ENCODE measurements at regions not wholly inside any gene's neighbourhood (a gene's known extent, or its start where the extent isn't known, plus 50 kb on each side); places are given as distances from the start of the nearest gene placed in this dataset.
"Not testable (repeated sequence)": the region's sequence is repeated elsewhere in the genome, so short reads cannot be mapped to it uniquely, and the experiment has no call there.

DNA sequence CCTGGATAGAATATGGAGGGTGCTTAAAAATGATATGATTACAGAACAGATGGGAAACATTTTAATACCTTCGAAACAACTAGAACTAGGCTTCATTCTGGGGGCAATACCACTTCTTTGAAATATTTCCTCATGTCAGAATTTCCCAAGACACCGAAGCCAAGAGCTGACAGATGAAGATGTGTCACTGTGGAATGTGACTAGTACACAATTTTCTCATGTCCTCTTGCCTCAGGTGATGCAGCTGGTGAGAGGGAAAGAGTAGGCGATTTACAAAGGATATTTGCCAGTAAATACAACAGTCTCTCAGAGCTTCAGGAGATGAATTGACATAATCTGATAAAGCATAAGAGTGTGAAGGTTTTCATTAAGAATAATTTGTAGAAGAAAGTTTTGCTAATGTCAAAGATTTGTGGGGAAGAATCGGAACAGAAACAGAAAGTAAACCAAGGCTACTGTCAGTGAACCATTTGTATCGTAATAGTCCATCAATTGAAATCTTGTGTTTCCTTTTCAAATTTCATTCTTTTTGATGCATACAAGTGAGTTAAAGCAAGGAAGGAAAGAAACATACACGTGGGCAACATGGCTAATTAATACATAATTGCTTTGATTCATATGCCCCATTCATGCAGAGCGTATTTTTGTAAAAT, 164.7 kb upstream of the CCN2 start:
- no peaks in the 10 kb centered on the region for H3K79me2 ChIP-seq
- DNase-seq (ENCODE audit: low spot score) = no peak
- H3K4me3 ChIP-seq = no peak overlapping the region
- no peaks in the 10 kb centered on the region for H3K9me2 ChIP-seq (replicated peaks; ENCODE audit: insufficient read depth)
- no peak overlapping the region for H3K4me2 ChIP-seq
- no peaks in the 10 kb centered on the region for H3K36me3 ChIP-seq (replicated peaks; ENCODE audit: insufficient read depth, low read depth)
- no peaks in the 10 kb centered on the region for H3K9me3 ChIP-seq (ENCODE audit: low read depth)
- H4K20me1 ChIP-seq (ENCODE audit: insufficient read depth, poor library complexity, severe bottlenecking) = no peaks in the 10 kb centered on the region
- no peaks in the 10 kb centered on the region for H3K4me1 ChIP-seq (ENCODE audit: insufficient read depth)
- H3K27me3 ChIP-seq = no peaks in the 10 kb centered on the region
- 78% methylated on average over 7 of the region's 7 CpGs for WGBS (ENCODE audit: low lambda C conversion rate, missing lambda C conversion rate)
- no peak overlapping the region for H2AFZ ChIP-seq
- no peak overlapping the region for H3K27ac ChIP-seq
- TF ChIP-seq EZH2phosphoT487 (IDR thresholded peaks at IDR 0.05; ENCODE audit: low read depth, severe bottlenecking, unreplicated experiment) (no peak), CTCF (IDR thresholded peaks at IDR 0.05; ENCODE audit: poor library complexity) (no peak), EZH2 (IDR thresholded peaks at IDR 0.05; ENCODE audit: borderline replicate concordance) (no peak)

DNA sequence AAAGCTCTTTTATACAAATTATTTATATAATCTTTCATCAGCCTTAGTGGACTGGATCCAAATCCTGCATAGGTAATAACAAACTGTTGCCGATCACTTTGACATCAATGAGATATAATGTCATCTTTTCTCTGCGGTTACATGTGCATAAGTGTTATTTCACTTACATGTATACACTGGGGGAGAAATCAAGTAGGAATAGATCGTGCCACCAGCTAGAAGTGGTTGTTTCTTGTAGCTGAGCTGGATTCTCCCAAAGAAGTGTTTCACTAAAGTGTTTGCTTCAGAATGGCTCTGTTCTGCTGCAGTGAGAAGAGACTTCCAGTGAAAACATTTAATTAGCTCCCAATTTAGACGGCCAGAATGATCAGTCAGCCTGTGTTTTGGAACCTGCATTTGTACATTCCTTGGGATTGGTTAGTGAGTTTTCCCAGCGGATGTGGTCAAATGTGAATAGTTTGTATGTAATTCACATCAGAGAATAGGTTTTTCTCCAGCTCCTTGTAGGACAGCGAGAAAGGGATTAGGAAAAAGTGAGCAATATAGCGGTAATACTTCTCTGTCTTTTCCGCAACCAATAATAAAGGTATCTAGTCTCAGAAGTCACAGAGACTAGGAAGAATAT, 163.1 kb upstream of the CCN2 start:
- no peak overlapping the region for H3K4me3 ChIP-seq
- no peaks in the 10 kb centered on the region for H3K27me3 ChIP-seq
- H3K36me3 ChIP-seq (replicated peaks; ENCODE audit: insufficient read depth, low read depth) = no peaks in the 10 kb centered on the region
- H3K9me2 ChIP-seq (replicated peaks; ENCODE audit: insufficient read depth) = no peaks in the 10 kb centered on the region
- H3K27ac ChIP-seq = no peak overlapping the region
- no peaks in the 10 kb centered on the region for H4K20me1 ChIP-seq (ENCODE audit: insufficient read depth, poor library complexity, severe bottlenecking)
- WGBS (ENCODE audit: low lambda C conversion rate, missing lambda C conversion rate) = 78% methylated on average over 8 of the region's 8 CpGs
- no peak for DNase-seq (ENCODE audit: low spot score)
- H3K79me2 ChIP-seq = no peaks in the 10 kb centered on the region
- H3K4me2 ChIP-seq = no peak overlapping the region
- no peak for TF ChIP-seq CTCF (IDR thresholded peaks at IDR 0.05; ENCODE audit: poor library complexity)
- no peak for TF ChIP-seq EZH2 (IDR thresholded peaks at IDR 0.05; ENCODE audit: borderline replicate concordance)
- TF ChIP-seq EZH2phosphoT487 (IDR thresholded peaks at IDR 0.05; ENCODE audit: low read depth, severe bottlenecking, unreplicated experiment) = no peak
- H3K4me1 ChIP-seq (ENCODE audit: insufficient read depth) = no peaks in the 10 kb centered on the region
- peaks cover 4% of the 10 kb centered on the region for H3K9me3 ChIP-seq (ENCODE audit: low read depth)
- no peak overlapping the region for H2AFZ ChIP-seq

GRCh38 chr6:132109752-132110151, 158.6 kb upstream of the CCN2 start:
- H3K27me3 ChIP-seq; H3K4me3 ChIP-seq; DNase-seq (ENCODE audit: low spot score); H3K27ac ChIP-seq; H3K36me3 ChIP-seq (replicated peaks; ENCODE audit: insufficient read depth, low read depth); H2AFZ ChIP-seq; H4K20me1 ChIP-seq (ENCODE audit: insufficient read depth, poor library complexity, severe bottlenecking); H3K79me2 ChIP-seq; H3K4me2 ChIP-seq; H3K4me1 ChIP-seq (ENCODE audit: insufficient read depth); H3K9me2 ChIP-seq (replicated peaks; ENCODE audit: insufficient read depth); H3K9me3 ChIP-seq (ENCODE audit: low read depth): not testable (repeated sequence)
- WGBS (ENCODE audit: low lambda C conversion rate, missing lambda C conversion rate) = 88% methylated on average over 6 of the region's 6 CpGs

- H3K4me3 ChIP-seq = no peak overlapping the region
- no peak for TF ChIP-seq CTCF (IDR thresholded peaks at IDR 0.05; ENCODE audit: poor library complexity)
- H3K4me1 ChIP-seq (ENCODE audit: insufficient read depth) = no peaks in the 10 kb centered on the region
- H3K9me3 ChIP-seq (ENCODE audit: low read depth) = peaks cover 5% of the 10 kb centered on the region
- no peak for DNase-seq (ENCODE audit: low spot score)
- no peaks in the 10 kb centered on the region for H3K27me3 ChIP-seq
- no peak overlapping the region for H3K27ac ChIP-seq
- no peaks in the 10 kb centered on the region for H4K20me1 ChIP-seq (ENCODE audit: insufficient read depth, poor library complexity, severe bottlenecking)
- no peaks in the 10 kb centered on the region for H3K9me2 ChIP-seq (replicated peaks; ENCODE audit: insufficient read depth)
- no peak overlapping the region for H2AFZ ChIP-seq
- no peaks in the 10 kb centered on the region for H3K79me2 ChIP-seq
- WGBS (ENCODE audit: low lambda C conversion rate, missing lambda C conversion rate) = 87% methylated on average over 2 of the region's 2 CpGs
- H3K4me2 ChIP-seq = no peak overlapping the region
- no peaks in the 10 kb centered on the region for H3K36me3 ChIP-seq (replicated peaks; ENCODE audit: insufficient read depth, low read depth)
These were observed 156.7 kb upstream of the CCN2 start for GRCh38 chr6:132107896-132108295.
